ENCODE measurements at regions not wholly inside any gene's neighbourhood (a gene's known extent, or its start where the extent isn't known, plus 50 kb on each side); places are given as distances from the start of the nearest gene placed in this dataset.

DNA sequence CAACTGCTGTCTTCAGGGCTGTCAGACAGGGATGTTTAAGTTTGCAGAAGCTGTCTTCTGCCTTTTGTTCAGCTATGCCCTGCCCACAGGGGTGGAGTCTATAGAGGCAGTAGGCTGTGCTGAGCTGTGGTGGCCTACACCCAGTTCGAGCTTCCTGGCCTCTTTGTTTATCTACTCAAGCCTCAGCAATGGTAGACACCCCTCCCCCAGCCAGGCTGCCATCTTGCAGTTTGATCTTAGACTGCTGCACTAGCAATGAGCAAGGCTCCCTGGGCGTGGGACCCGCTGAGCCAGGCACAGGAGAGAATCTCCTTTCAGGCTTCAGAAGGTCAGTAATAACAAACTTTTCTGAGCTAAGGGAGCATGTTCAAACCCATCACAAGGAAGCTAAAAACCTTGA, 545.3 kb downstream of the TLE4 start:
- H3K9ac ChIP-seq (ENCODE audit: low read depth, low read length), result no peak overlapping the region
- H3K4me3 ChIP-seq (ENCODE audit: low read depth, low read length), result no peak overlapping the region
- H3K9me3 ChIP-seq (ENCODE audit: control insufficient read depth, insufficient read depth, low read length), result no peaks in the 10 kb centered on the region
- H3K4me1 ChIP-seq (ENCODE audit: control insufficient read depth, insufficient read depth, low read length), result no peaks in the 10 kb centered on the region
- no peak overlapping the region for H3K27ac ChIP-seq (ENCODE audit: low read depth, low read length)
- no peaks in the 10 kb centered on the region for H3K27me3 ChIP-seq (ENCODE audit: control insufficient read depth, insufficient read depth, low read length)
- H3K36me3 ChIP-seq (ENCODE audit: control insufficient read depth, insufficient read depth, low read length), result no peaks in the 10 kb centered on the region

DNA sequence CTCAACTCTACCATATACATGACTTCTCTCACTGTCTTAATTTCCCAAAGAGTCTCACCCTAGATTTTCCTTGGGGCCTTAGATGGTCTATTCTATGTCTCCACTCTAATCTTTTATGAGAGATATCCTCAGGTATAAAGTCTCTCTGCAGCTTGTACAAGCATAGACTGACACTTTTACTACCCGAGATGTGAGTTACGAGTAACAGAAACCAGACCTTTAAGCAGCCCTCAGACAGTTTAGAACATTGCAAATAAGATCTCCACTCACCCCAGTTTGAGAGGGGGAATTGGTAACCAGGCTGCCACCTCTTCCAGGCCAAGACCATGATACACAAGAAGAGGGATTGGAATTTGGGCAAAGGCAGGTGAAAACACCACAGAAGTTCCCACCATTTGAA, 542.5 kb downstream of the TLE4 start:
- Histone ChIP-seq H3K9ac (ENCODE audit: low read depth, low read length) (no peak overlapping the region), H3K9me3 (ENCODE audit: control insufficient read depth, insufficient read depth, low read length) (no peaks in the 10 kb centered on the region), H3K36me3 (ENCODE audit: control insufficient read depth, insufficient read depth, low read length) (no peaks in the 10 kb centered on the region), H3K4me1 (ENCODE audit: control insufficient read depth, insufficient read depth, low read length) (no peaks in the 10 kb centered on the region), H3K27me3 (ENCODE audit: control insufficient read depth, insufficient read depth, low read length) (no peaks in the 10 kb centered on the region), H3K4me3 (ENCODE audit: low read depth, low read length) (no peak overlapping the region), H3K27ac (ENCODE audit: low read depth, low read length) (no peak overlapping the region)

DNA sequence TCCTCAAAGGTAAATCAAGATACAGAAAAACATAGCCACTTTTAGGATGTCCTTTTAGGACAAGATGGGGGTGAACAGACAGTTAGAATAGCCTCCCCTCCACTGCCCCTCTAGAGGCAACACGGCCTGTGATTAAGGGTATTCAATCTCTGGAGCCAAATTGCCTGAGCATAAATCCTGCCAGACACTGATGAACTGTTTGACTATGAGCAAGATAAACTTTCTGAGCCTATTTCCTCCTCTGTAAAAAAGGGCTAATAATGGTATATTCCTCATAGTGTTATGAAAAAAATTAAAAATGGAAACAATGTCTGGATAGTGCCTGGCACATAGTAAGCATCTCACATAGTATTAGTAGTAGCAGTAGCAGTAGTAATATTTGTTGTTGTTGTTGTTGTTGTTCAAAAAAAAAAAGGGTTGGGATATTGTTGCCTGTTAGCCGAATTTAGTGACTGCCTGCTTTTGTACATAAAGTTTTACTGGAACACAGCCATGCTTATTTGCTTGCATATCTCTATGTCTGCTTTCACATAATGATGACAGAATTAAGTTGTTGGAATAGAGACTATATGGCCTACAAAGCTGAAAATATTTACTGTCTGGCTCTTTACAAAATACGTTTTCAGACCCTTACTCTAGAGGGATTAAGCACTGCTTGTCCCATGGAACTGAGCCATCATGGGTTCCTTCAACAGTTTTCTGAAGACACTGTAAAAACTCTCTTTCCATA, 536.3 kb downstream of the TLE4 start:
- Histone ChIP-seq H3K27ac (ENCODE audit: low read depth, low read length) (no peak overlapping the region), H3K9me3 (ENCODE audit: control insufficient read depth, insufficient read depth, low read length) (no peaks in the 10 kb centered on the region), H3K4me3 (ENCODE audit: low read depth, low read length) (no peak overlapping the region), H3K4me1 (ENCODE audit: control insufficient read depth, insufficient read depth, low read length) (no peaks in the 10 kb centered on the region), H3K9ac (ENCODE audit: low read depth, low read length) (no peak overlapping the region), H3K36me3 (ENCODE audit: control insufficient read depth, insufficient read depth, low read length) (no peaks in the 10 kb centered on the region), H3K27me3 (ENCODE audit: control insufficient read depth, insufficient read depth, low read length) (no peaks in the 10 kb centered on the region)

DNA sequence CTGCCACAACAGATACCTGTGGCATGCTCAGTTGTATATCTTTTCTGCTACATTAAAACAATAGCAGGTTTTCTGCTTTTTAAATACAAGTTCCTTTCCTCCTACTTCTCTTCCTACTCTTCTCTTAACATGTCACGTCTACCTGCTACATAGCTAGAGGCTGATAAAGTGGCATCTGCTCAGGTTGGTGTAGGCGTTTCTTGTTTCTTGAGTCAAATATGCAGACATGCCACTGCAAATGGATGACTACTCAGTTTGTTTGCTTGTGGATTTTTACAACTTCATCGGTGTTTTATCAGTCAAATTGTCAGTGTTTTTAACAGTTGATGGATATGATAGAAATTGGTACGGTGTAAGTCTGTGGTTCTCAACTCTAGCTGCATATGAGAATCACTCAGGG, 525.7 kb downstream of the TLE4 start:
- no peaks in the 10 kb centered on the region for H3K27me3 ChIP-seq (ENCODE audit: control insufficient read depth, insufficient read depth, low read length)
- no peak overlapping the region for H3K4me3 ChIP-seq (ENCODE audit: low read depth, low read length)
- H3K27ac ChIP-seq (ENCODE audit: low read depth, low read length), result no peak overlapping the region
- H3K9ac ChIP-seq (ENCODE audit: low read depth, low read length), result no peak overlapping the region
- H3K4me1 ChIP-seq (ENCODE audit: control insufficient read depth, insufficient read depth, low read length), result no peaks in the 10 kb centered on the region
- H3K36me3 ChIP-seq (ENCODE audit: control insufficient read depth, insufficient read depth, low read length), result no peaks in the 10 kb centered on the region
- no peaks in the 10 kb centered on the region; the same call in 1 of the 2 replicates for H3K9me3 ChIP-seq (ENCODE audit: control insufficient read depth, insufficient read depth, low read length)

DNA sequence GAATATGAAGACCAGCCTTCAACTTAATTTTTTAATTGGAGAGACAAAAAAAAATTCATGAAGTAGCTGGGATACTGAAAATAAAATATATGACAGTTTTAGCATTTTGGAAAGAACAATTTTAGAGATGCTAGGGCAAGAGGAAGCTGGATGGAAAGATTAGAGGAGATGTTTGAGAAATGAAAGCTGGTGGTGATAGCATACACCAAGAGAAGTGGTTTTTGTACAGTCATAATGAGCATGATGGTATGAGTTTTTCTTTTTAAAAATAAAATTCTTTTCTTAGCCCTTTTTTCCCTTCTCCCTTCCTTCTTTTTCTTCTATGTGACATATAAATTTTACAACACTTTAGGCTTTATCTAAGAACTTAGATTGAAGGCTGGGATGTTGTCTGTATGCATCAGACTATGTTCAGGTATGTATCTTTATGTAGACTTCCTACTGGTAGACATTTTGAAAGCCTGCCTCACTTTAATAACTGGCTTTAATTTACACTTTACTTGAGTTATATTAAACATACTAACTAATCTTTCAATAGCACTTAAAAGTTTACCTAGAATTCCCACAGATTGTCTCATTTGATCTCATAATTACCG, 522.5 kb downstream of the TLE4 start:
- Histone ChIP-seq H3K4me1 (ENCODE audit: control insufficient read depth, insufficient read depth, low read length) (no peaks in the 10 kb centered on the region), H3K9me3 (ENCODE audit: control insufficient read depth, insufficient read depth, low read length) (no peaks in the 10 kb centered on the region), H3K9ac (ENCODE audit: low read depth, low read length) (no peak overlapping the region), H3K27me3 (ENCODE audit: control insufficient read depth, insufficient read depth, low read length) (no peaks in the 10 kb centered on the region), H3K36me3 (ENCODE audit: control insufficient read depth, insufficient read depth, low read length) (no peaks in the 10 kb centered on the region), H3K27ac (ENCODE audit: low read depth, low read length) (no peak overlapping the region), H3K4me3 (ENCODE audit: low read depth, low read length) (no peak overlapping the region)

- Histone ChIP-seq H3K9ac (ENCODE audit: low read depth, low read length) (no peak overlapping the region), H3K9me3 (ENCODE audit: control insufficient read depth, insufficient read depth, low read length) (no peaks in the 10 kb centered on the region), H3K4me3 (ENCODE audit: low read depth, low read length) (no peak overlapping the region), H3K27ac (ENCODE audit: low read depth, low read length) (no peak overlapping the region), H3K4me1 (ENCODE audit: control insufficient read depth, insufficient read depth, low read length) (no peaks in the 10 kb centered on the region), H3K27me3 (ENCODE audit: control insufficient read depth, insufficient read depth, low read length) (no peaks in the 10 kb centered on the region), H3K36me3 (ENCODE audit: control insufficient read depth, insufficient read depth, low read length) (no peaks in the 10 kb centered on the region)
Measured at GRCh38 chr9:80093695-80094094, 521.9 kb downstream of the TLE4 start.

DNA sequence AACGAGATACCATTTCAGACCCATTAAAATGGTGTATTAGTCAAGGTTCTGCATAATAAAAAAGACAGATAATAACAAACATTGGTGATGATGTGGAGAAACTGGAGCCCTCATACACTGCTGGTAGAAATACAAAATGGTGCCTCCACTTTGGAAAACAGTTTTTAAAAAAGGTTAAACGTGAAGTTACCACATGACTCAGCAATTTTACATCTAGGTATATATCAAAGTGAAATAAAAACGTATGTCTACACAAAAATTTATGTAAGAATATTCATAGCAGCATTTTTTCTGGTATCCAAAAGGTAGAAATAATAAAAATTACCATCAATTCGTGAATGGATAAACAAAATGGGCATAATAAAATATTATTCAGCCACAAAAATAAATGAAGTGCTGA, 519.8 kb downstream of the TLE4 start:
- no peak overlapping the region for H3K27ac ChIP-seq (ENCODE audit: low read depth, low read length)
- H3K9ac ChIP-seq (ENCODE audit: low read depth, low read length), result no peak overlapping the region
- no peak overlapping the region for H3K4me3 ChIP-seq (ENCODE audit: low read depth, low read length)
- no peaks in the 10 kb centered on the region for H3K27me3 ChIP-seq (ENCODE audit: control insufficient read depth, insufficient read depth, low read length)
- H3K4me1 ChIP-seq (ENCODE audit: control insufficient read depth, insufficient read depth, low read length), result no peaks in the 10 kb centered on the region
- H3K36me3 ChIP-seq (ENCODE audit: control insufficient read depth, insufficient read depth, low read length), result no peaks in the 10 kb centered on the region
- no peaks in the 10 kb centered on the region for H3K9me3 ChIP-seq (ENCODE audit: control insufficient read depth, insufficient read depth, low read length)

DNA sequence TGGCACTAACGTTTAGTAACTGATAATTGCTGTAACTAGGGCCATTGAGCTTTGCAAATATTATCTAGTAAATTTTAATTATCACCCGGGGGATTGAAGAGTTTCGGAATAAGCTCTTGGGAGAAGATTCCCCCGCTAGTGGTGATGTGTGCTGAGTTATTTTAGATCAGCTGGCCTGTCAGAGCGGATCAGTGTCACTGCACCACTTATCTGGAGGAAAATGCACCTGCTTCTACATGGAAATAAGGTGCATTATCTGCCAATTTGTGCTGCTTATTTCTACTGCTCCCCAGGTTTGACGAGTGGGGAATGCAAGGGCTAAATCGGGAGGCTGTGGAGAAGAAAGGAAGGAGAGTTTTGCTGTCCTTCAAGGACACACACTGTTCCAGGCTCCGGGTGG, 518.6 kb downstream of the TLE4 start:
- Histone ChIP-seq H3K27me3 (ENCODE audit: control insufficient read depth, insufficient read depth, low read length) (no peaks in the 10 kb centered on the region), H3K27ac (ENCODE audit: low read depth, low read length) (no peak overlapping the region), H3K4me1 (ENCODE audit: control insufficient read depth, insufficient read depth, low read length) (no peaks in the 10 kb centered on the region), H3K4me3 (ENCODE audit: low read depth, low read length) (no peak overlapping the region), H3K9ac (ENCODE audit: low read depth, low read length) (no peak overlapping the region), H3K9me3 (ENCODE audit: control insufficient read depth, insufficient read depth, low read length) (no peaks in the 10 kb centered on the region), H3K36me3 (ENCODE audit: control insufficient read depth, insufficient read depth, low read length) (no peaks in the 10 kb centered on the region)

DNA sequence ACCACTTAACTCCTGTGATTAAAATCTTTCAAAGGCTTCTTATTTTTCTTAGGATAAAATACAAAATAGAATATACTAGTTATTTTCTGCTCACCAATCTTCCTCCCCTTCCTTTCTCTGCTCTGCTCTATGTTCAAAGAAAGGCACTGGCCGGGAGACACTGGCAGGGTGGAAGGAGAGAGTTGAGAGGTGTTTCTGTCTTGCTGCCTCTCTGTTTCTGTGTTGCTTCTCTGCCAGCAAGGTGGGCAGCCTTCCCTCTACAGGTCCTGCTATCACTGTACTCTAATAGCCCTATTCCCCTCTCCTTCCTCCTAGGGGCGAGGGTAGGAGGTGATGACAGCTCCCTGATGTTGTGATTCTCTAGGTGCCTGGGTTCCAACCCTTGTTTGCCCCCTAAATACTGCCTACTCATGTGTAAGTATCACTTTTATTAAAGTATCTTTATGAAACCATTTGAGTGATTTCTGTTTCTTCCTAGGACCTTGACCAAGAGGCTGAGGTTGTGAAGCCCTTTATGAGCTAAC, 515.1 kb downstream of the TLE4 start:
- H3K4me1 ChIP-seq (ENCODE audit: control insufficient read depth, insufficient read depth, low read length), result no peaks in the 10 kb centered on the region
- H3K9me3 ChIP-seq (ENCODE audit: control insufficient read depth, insufficient read depth, low read length), result no peaks in the 10 kb centered on the region
- no peak overlapping the region for H3K27ac ChIP-seq (ENCODE audit: low read depth, low read length)

GRCh38 chr9:80086386-80086785, 514.6 kb downstream of the TLE4 start:
- no peak overlapping the region for H3K9ac ChIP-seq (ENCODE audit: low read depth, low read length)
- no peak overlapping the region for H3K4me3 ChIP-seq (ENCODE audit: low read depth, low read length)
- no peak overlapping the region for H3K27ac ChIP-seq (ENCODE audit: low read depth, low read length)
- no peaks in the 10 kb centered on the region for H3K9me3 ChIP-seq (ENCODE audit: control insufficient read depth, insufficient read depth, low read length)
- no peaks in the 10 kb centered on the region for H3K27me3 ChIP-seq (ENCODE audit: control insufficient read depth, insufficient read depth, low read length)
- no peaks in the 10 kb centered on the region for H3K4me1 ChIP-seq (ENCODE audit: control insufficient read depth, insufficient read depth, low read length)
- no peaks in the 10 kb centered on the region for H3K36me3 ChIP-seq (ENCODE audit: control insufficient read depth, insufficient read depth, low read length)

More for the DNA sequence above, 515.1 kb downstream of the TLE4 start:
- Histone ChIP-seq H3K27me3 (ENCODE audit: control insufficient read depth, insufficient read depth, low read length) (no peaks in the 10 kb centered on the region), H3K9ac (ENCODE audit: low read depth, low read length) (no peak overlapping the region), H3K4me3 (ENCODE audit: low read depth, low read length) (no peak overlapping the region), H3K36me3 (ENCODE audit: control insufficient read depth, insufficient read depth, low read length) (no peaks in the 10 kb centered on the region)

- Histone ChIP-seq H3K27ac (ENCODE audit: low read depth, low read length) (no peak overlapping the region), H3K4me3 (ENCODE audit: low read depth, low read length) (no peak overlapping the region), H3K27me3 (ENCODE audit: control insufficient read depth, insufficient read depth, low read length) (no peaks in the 10 kb centered on the region), H3K36me3 (ENCODE audit: control insufficient read depth, insufficient read depth, low read length) (no peaks in the 10 kb centered on the region), H3K4me1 (ENCODE audit: control insufficient read depth, insufficient read depth, low read length) (no peaks in the 10 kb centered on the region), H3K9ac (ENCODE audit: low read depth, low read length) (no peak overlapping the region), H3K9me3 (ENCODE audit: control insufficient read depth, insufficient read depth, low read length) (no peaks in the 10 kb centered on the region)
Measured at GRCh38 chr9:80085668-80086067, 513.9 kb downstream of the TLE4 start.
